ENCODE measurements at regions not wholly inside any gene's neighbourhood (a gene's known extent, or its start where the extent isn't known, plus 50 kb on each side); places are given as distances from the start of the nearest gene placed in this dataset.

DNA sequence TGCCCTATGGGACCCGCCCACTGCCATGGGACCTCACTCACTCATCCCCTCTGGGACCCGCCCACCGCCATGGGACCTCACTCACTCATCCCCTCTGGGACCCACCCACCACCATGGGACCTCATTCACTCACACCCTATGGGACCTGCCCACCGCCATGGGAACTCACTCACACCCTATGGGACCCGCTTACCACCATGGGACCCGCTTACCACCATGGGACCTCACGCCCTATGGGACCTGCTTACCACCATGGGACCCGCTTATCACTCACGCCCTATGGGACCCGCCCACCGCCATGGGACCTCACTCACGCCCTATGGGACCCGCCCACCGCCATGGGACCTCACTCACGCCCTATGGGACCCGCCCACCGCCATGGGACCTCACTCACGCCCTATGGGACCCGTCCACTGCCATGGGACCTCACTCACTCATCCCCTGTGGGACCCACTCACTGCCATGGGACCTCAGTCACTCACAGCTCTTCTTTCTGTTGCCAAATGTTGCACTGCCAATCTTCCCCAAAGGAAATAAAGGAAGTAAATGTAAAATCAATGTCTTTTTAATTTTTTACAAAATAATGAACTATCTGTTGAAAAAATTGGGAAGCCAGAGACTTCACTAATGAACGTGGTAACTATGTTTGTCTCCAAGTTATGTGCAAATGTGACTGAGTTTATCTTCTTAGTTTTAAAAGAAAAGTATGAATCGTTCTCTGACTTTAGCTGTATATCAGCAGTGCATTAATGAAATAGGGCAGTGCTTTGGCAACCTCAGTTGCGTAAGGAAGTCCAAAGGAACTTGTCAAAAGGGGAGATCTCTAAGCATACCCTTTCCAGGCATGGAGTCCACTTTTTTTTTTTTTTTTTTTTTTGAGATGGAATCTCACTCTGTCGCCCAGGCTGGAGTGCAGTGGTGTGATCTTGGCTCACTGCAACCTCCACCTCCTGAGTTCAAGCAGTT lies 101.5 kb upstream of the MGAT5 start:
- DNase-seq, result no peak

DNA sequence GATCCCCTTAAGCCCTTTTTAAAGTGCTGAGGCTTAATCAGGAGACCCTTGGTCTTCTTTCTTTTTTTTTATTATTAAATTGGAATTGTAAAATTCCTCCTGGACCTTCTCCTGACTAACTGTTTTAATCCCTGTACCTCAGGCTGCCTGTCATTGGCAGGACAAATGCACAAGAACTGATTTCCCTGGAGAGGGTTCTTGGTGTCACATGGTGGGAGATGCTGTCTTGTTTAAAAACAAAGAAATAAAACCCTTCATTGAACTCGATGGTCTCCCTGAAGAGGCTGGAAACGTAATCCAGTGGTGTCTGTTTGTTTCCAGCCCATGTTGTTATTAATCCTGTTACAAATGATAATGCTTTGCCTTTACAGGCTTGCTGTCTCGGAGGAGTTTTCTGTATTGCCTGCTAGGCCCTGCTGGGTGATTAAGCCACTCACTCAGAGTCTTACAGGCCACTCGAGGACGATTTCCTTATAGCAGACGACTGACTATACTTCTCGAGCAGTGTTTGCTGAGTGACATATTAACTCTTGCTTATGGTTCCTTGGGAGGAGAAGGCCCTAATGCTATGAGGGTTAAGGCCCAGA lies 100.5 kb upstream of the MGAT5 start:
- DNase-seq, result no peak

GRCh38 chr2:134154246-134154645 lies 99.6 kb upstream of the MGAT5 start:
- DNase-seq, result peak; percentile 8

DNA sequence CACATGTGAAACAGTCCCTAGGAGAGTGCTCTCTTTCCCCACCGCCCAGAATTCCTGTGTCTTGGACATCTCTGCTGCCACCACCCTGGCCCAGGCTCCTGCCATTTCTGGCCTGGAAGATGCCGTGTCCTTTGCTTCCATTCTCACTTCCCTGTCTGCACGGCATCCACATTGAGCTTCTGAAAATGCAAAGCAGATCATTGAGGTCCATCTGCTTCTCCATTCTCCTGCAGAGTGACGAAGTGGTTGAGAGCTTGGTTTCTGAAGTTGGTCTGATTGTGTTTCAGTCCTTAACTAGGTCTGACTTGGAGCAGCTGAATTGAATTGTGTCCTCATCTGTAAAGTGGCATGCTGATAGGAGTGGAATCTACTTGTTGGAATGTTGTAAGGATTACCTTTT lies 98.7 kb upstream of the MGAT5 start:
- DNase-seq, result peak; percentile 78

- DNase-seq, result no peak
These were observed 95.6 kb upstream of the MGAT5 start for GRCh38 chr2:134158295-134158694.

DNA sequence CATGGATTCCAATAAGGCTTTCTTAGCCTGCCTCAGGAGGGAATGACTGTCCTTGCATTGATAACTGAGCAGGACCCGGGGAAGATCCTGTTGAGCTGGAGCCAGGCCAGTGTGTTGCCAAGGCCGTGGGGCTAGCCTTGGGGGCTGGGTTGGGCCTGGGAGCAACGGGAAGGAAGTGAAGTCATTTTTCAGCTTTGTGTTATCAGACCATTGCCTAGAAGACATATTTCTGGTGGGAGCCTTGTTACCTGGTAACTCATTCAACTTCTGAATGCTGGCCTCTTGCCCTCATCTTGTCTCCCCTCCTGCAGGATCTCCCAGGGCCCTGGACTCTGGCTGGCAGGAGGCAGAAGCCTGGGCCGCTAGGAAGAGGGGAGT lies 92.7 kb upstream of the MGAT5 start:
- DNase-seq, result no peak

DNA sequence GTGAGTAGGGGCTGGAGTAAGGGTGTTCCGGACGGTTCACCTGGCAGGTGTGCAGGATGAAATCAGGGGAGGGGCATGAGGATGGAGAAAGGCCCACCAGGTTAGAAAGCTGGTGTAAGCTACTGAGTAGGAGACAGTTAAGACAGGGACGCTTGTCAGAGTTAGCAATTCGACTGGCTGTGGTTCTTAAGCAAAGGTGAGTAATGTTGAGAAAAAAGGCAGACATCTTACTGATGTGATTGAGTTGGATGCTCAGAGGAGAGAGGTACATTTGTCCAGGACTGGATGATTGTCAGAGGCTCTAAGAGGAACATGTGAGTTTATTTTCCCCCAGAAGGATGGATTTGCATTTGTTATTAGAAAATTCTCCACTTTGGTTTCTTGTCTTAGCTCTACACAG lies 90.5 kb upstream of the MGAT5 start:
- DNase-seq, result no peak

- DNase-seq, result no peak
These were observed 89.6 kb upstream of the MGAT5 start for GRCh38 chr2:134164306-134164705.

DNA sequence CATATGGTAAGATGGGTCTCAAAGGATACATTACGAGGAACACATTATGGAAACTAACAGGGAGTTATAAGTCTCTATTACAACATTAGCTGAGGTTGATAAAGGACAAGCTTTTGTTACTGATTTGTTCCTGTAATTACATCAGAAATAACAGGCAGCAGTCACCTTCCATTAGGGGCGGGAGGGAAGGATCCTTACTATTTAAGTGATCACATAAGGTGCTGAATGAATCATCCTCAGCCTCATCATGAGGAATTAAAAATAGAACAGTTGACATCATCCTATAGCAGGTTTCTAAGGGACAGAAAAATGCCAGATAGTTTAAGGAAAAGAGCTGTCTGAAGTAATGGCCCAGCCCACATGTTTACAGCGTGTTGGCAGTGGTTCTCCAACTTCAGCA lies 86.9 kb upstream of the MGAT5 start:
- DNase-seq, result no peak

DNA sequence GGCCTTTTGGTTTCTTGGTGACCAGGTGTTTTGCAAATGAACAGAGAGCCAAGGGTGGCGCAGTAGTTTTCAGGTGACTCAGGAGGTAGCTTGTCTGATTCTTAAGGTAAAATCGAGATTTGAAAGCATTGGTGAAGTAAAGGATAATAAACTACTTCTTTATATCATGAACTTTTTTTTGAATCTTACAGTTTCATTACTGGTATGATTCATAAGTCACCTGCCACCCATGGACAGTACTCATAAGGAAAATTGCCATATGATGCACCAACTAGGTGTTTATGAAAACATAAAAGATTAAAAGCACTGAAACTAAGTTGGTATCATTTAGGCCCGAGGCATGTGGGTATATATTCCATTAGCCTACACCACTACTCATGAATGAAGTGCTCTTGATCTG lies 84.1 kb upstream of the MGAT5 start:
- no peak for DNase-seq

DNA sequence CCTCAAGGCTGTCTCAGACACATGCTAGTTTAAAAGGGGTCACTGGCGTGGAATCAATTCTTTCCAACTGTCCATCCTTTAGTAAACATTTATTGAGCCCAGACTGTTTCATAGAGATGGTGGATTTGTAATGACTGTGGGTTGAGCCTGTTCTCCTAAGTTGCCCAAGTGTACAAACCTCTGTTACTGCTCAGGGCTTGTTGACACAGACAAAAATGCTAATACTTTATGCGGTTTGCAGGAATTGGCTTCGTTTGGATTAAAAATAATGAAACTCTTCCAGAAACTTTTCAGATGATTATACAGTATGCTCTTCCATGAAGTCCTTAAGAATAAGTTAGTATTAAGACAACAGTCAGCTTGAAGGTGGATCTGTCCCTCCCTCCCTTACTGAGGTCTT lies 83.6 kb upstream of the MGAT5 start:
- DNase-seq, result no peak

- DNase-seq, result no peak
These were observed 83.2 kb upstream of the MGAT5 start for GRCh38 chr2:134170700-134171099.

DNA sequence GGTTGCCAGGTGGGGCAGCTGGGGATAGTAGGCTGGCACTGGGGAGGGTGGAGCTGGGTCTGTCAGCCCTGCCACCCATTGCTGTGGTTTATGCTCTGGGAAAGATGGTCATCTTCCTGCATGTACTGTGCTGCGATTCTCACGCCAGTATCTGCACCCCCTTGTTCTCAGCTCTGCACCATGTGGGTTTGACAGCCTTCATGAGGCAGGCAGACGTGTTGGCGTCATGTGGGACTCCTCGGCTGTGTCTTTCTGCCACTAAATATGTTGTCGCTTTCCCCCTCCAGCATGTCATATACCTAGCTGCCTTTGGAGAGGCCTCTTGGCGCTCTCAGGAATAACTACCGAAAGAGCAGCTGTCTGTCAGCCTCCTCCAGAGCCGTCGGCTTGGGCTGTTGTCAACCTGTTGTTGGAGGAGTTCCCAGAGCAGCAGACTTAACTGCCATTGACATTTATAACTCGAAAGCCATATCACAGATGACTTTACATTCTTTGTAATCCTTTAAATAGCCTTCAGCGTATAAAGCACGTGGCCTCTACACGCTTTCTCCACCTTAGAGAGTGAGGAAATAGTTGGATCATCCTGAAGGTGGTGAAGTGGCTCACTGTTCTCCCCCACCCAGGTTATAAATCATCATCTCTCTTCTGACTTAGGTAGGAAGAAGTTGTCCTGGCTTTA lies 80.4 kb upstream of the MGAT5 start:
- DNase-seq, result no peak

GRCh38 chr2:134174711-134175110 lies 79.2 kb upstream of the MGAT5 start:
- no peak for DNase-seq

DNA sequence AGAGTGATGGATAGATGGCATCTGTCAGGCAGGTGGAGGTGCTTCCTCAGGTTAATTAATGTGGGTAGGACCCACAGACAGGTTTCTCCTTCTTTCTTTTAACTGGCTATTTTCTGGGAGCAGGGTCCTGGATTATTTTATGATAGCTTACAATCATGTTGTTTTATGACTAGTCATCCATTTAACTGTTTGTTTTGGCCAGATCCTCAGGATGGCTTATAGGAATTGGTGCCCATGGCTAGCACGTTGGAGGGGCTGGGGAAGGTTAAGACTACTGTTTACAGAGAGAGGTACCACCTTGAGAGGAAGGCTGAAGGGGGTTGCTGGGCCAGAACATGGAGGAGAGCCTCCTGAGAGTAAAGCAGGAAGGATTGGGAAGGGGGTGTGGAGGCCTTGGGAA lies 78.0 kb upstream of the MGAT5 start:
- no peak for DNase-seq

DNA sequence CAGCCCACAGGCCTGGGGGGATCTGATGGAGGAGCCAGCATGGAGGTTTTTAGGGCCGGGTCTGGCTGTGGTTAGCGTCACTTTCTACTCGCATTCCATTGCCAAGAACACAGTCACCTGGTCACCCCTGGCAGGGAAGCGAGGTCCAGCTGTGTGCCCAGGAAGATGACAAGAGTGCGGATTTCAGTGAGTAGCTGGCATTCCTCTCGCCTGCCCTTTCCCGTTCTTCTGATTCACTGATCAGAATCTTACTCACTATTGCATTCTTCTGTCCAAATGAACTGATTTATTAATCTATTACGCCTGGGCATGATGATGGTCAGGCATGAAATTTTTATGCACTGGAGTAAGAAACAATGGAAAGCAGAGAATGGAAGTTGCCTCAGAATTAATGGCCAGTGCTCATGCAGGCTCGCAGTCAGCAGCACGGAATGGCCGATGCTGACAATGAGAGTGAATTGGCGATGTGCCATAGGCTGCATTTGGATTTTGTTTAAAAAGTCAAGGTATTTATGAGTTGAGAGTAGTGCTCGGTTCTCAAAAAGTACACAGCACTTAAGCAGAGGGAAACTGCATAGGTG lies 76.4 kb upstream of the MGAT5 start:
- no peak for DNase-seq

DNA sequence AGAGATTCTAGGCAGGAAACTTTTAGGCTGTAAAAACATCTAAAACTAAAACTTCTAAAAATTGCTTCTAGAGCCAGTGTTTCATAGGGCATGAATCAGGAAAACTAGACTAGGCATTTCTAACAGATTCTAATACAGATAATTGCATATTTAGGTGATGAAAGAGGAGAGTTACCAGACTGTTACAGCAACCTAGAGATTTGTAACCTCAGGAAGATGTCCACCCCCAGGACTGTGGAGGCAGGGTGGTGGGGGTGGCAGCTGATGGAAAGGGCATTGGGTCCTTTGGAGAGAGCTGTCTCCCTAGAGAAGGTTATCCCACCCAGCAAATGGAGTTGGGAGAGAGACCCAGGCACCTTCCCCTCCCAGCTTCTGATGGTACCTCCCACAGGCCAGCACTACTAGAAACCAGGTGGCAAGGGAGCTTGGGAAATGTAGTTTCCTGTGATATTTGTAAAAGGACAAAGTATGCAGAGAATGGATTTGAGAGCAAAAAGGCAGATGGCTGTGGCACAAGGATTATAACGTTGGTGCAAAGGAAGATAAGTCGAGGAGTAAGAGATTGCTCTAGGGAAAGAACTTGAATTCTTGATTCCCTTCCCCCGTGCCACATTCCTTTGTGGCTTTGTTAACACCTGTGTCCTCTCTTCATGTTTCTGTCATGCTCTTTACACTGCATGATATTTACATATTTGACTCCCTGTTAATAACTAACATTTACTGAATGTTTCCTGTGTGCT lies 75.6 kb upstream of the MGAT5 start:
- DNase-seq, result no peak

- no peak for DNase-seq
These were observed 72.7 kb upstream of the MGAT5 start for GRCh38 chr2:134181219-134181618.

DNA sequence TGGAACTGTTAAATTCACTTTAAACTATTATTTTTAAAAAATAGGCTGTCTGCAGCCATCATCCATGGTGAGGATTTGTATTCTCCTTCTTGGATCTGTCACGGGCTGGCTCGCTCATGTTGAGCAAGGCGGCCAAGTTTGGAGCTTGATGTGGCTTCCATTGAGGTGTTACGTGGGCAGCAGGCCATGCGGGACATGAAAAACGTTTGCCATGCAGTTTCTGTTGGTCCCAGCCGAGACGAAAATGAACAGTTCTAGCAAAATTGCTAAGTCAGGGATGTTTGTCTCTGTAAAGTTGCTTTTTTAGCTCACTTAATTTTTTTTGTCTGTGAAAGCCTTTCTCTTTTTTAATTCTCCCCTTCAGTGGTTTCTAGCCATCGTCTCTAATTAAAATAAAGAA lies 70.2 kb upstream of the MGAT5 start:
- no peak for DNase-seq

- DNase-seq, result no peak
These were observed 68.2 kb upstream of the MGAT5 start for GRCh38 chr2:134185639-134186038.

- DNase-seq, result peak; percentile 76
These were observed 64.7 kb upstream of the MGAT5 start for GRCh38 chr2:134189009-134189720.
